ENCODE measurements at regions not wholly inside any gene's neighbourhood (a gene's known extent, or its start where the extent isn't known, plus 50 kb on each side); places are given as distances from the start of the nearest gene placed in this dataset.

DNA sequence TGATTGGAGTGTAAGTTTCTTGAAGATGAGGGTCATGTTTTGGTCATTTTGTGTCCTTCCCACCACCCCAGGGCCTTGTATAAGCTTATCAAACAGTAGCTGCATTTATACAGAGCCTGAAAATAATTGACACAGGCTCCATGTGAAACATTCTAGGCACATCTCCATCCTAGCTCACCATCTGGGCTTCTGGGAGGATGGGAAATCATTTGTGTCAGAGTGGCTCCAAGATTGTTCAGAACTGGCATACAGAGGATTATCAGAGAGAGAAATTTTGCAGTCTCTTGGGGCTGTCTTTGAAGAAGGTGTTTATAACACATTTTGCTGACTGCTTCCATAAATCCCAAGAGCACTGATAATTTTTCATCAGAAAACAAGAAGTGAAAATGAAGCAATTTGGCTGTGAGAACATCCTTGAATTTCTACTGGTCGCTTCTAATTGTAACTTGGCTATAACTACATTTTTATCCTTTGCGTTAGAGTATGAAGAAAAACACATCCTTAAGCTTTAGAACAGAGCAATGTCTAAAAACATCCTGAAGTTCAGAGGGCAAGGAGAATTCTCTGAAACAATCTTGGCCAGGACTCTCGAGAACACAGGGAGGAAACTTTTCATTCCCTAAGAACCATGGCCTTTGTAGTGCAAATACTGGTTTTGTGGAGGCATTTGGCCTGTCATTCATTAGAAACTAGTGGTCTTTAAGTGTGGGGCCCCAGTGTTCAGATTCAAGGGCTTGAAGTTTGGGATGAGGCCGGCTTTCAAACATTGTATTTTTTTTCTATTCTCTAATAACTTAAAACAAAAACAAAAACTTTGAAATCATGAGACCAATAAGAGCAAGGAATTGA lies 151.1 kb downstream of the DACT1 start:
- no peak overlapping the region for H3K9ac ChIP-seq (ENCODE audit: extremely low read depth, insufficient read length, low read length)
- no peak overlapping the region; a peak in 1 of 5 replicates for H3K4me3 Mint-ChIP-seq
- no peaks in the 10 kb centered on the region for H3K79me2 ChIP-seq (ENCODE audit: insufficient read depth, low read length)
- DNase-seq: no peak
- no peak overlapping the region for H2AFZ ChIP-seq (ENCODE audit: low read length)
- no peak overlapping the region for H3K4me2 ChIP-seq (ENCODE audit: insufficient read depth, insufficient read length, low read length)
- H2BK15ac ChIP-seq (ENCODE audit: low read depth, low read length): no peak overlapping the region
- H2BK120ac ChIP-seq (ENCODE audit: low read depth, low read length, poor library complexity, severe bottlenecking): no peak overlapping the region
- H4K91ac ChIP-seq (ENCODE audit: insufficient read length, low read depth, low read length): no peak overlapping the region
- no CpG with 5 or more reads among the region's 4 CpGs for WGBS (ENCODE audit: extremely low coverage, insufficient read length, low lambda C conversion rate)
- H2BK12ac ChIP-seq (ENCODE audit: insufficient read length, low read depth, low read length): no peak overlapping the region
- H3K23me2 ChIP-seq (ENCODE audit: insufficient read length, low read depth, low read length, poor library complexity, severe bottlenecking): no peaks in the 10 kb centered on the region
- no peaks in the 10 kb centered on the region for H3K9me3 Mint-ChIP-seq
- no peak overlapping the region for H3K18ac ChIP-seq (ENCODE audit: insufficient read length, low read depth, low read length)
- H3K27ac ChIP-seq (ENCODE audit: insufficient read length, low read depth, low read length): no peak overlapping the region
- no peak for TF ChIP-seq CTCF (conservative IDR thresholded peaks at IDR 0.05)
- no peaks in the 10 kb centered on the region for H3K27me3 ChIP-seq (ENCODE audit: insufficient read depth, low read length)
- no peak overlapping the region for H3K56ac ChIP-seq (ENCODE audit: insufficient read length, low read depth, low read length)
- H4K20me1 ChIP-seq (ENCODE audit: control insufficient read depth, insufficient read depth, insufficient read length): no peaks in the 10 kb centered on the region
- H3K79me1 ChIP-seq (ENCODE audit: insufficient read depth, low read depth, low read length, poor library complexity, severe bottlenecking): no peaks in the 10 kb centered on the region
- no peaks in the 10 kb centered on the region; a peak in 1 of 7 replicates for H3K36me3 Mint-ChIP-seq (ENCODE audit: insufficient read depth in 1 of 3, low read depth in 3 of 3)
- H3T11ph ChIP-seq (ENCODE audit: low read length): no peak overlapping the region
- peaks cover 25 to 28% of the 10 kb centered on the region in 2 experiments for H3K4me1 Mint-ChIP-seq
- H2AK5ac ChIP-seq (ENCODE audit: insufficient read length, low read length): no peak overlapping the region
- no peak overlapping the region for H2BK20ac ChIP-seq (ENCODE audit: low read depth, low read length, poor library complexity, severe bottlenecking)
- no peak overlapping the region for H4K5ac ChIP-seq (ENCODE audit: insufficient read length, low read depth, low read length)
- no peak overlapping the region for H3K4ac ChIP-seq (ENCODE audit: low read depth, low read length)
- H3K4me1 ChIP-seq (ENCODE audit: insufficient read depth, low read length): peaks cover 2% of the 10 kb centered on the region; the same call in 1 of the 2 replicates
- no peak overlapping the region for H4K8ac ChIP-seq (replicated peaks; ENCODE audit: insufficient read length, low read depth, low read length)
- no peak overlapping the region for H3K14ac ChIP-seq (ENCODE audit: insufficient read depth, low read length)
- H3K27me3 Mint-ChIP-seq (ENCODE audit: low read depth): peaks cover 54% of the 10 kb centered on the region
- H2BK5ac ChIP-seq (ENCODE audit: insufficient read length, low read length): no peak overlapping the region
- no peak overlapping the region for H3K23ac ChIP-seq (ENCODE audit: insufficient read length, low read depth, low read length)
- no peaks in the 10 kb centered on the region for H3K9me3 ChIP-seq (ENCODE audit: control insufficient read depth, low read depth, low read length)
- H3K27ac Mint-ChIP-seq: no peak overlapping the region
